H1 (cell line): ENCODE measurements at regions not wholly inside any gene's neighbourhood (a gene's known extent, or its start where the extent isn't known, plus 50 kb on each side); places are given as distances from the start of the nearest gene placed in this dataset.

ENCODE experiments used
- BACH1 ChIP-seq: IDR thresholded peaks from 2 replicates; pipeline ENCODE4 v1.6.1; 2012; ENCODE audit warnings: low read length, improper control_type of control experiment
- BRCA1 ChIP-seq: IDR thresholded peaks from 2 replicates; pipeline ENCODE4 v1.6.1; 2012; ENCODE audit warnings: low read depth, low read length, improper control_type of control experiment
- CREB1 ChIP-seq: IDR thresholded peaks from 2 replicates; pipeline ENCODE4 v1.6.1; 2012; ENCODE audit warnings: inconsistent platforms
- SAP30 ChIP-seq: fragments of 300-600 bp; sonication (generic); IDR thresholded peaks from 2 replicates; pipeline ENCODE4 v1.7.1; 2012; ENCODE audit warnings: low read length, moderate library complexity, mild to moderate bottlenecking, inconsistent platforms; ENCODE audit not compliant: insufficient read depth, insufficient replicate concordance

GRCh38 chr4:23241408-23241807 lies 548.7 kb downstream of the GBA3 start (continued):
- TF ChIP-seq SAP30: no peak
- TF ChIP-seq BRCA1: no peak
- no peak for TF ChIP-seq CREB1
- no peak for TF ChIP-seq BACH1
- TF ChIP-seq, all 59 proteins: peak for 0
